Liver (tissue), 8 donors: ENCODE measurements at regions not wholly inside any gene's neighbourhood (a gene's known extent, or its start where the extent isn't known, plus 50 kb on each side); places are given as distances from the start of the nearest gene placed in this dataset.

Experiments used
- DNase-seq: peaks from one replicate; pipeline ENCODE4 v3.0.0-alpha.2; 2017; ENCODE audit warnings: low spot score
- H3K27ac ChIP-seq, 2 donors: one replicate each; pipeline ENCODE4 v1.7.0; 2013; ENCODE audit warnings: inconsistent platforms in 2 of 2, low read length in 2 of 2, control low read depth in 1 of 2, low read depth in 1 of 2, mild to moderate bottlenecking in 1 of 2
- H3K27me3 ChIP-seq, 4 donors: one replicate each; pipeline versions ENCODE4 v1.6.1 to v1.7.0; 2013; ENCODE audit warnings: low read length in 3 of 4, inconsistent platforms in 1 of 4, mild to moderate bottlenecking in 1 of 4, moderate library complexity in 1 of 4; ENCODE audit not compliant: control insufficient read depth in 4 of 4, insufficient read depth in 4 of 4
- H3K36me3 ChIP-seq, 4 donors: one replicate each; pipeline versions ENCODE4 v1.6.1 to v1.7.0; 2013; ENCODE audit warnings: low read length in 3 of 4, mild to moderate bottlenecking in 3 of 4, low read depth in 1 of 4, moderate library complexity in 1 of 4; ENCODE audit not compliant: control insufficient read depth in 4 of 4, insufficient read depth in 3 of 4
- H3K4me1 ChIP-seq, 4 donors: one replicate each; pipeline versions ENCODE4 v1.6.1 to v1.7.0; 2013; ENCODE audit warnings: low read length in 3 of 4, mild to moderate bottlenecking in 3 of 4, moderate library complexity in 1 of 4; ENCODE audit not compliant: control insufficient read depth in 4 of 4, insufficient read depth in 4 of 4
- H3K4me3 ChIP-seq, 3 donors: one replicate each; pipeline versions ENCODE4 v1.6.1 to v1.7.0; 2013; ENCODE audit warnings: low read length in 3 of 3, control low read depth in 1 of 3, low read depth in 1 of 3, mild to moderate bottlenecking in 1 of 3
- H3K9ac ChIP-seq, 2 donors: one replicate each; pipeline ENCODE4 v1.7.0; 2013; ENCODE audit warnings: low read length in 2 of 2, mild to moderate bottlenecking in 2 of 2, moderate library complexity in 2 of 2, control low read depth in 1 of 2, low read depth in 1 of 2
- H3K9me3 ChIP-seq, 4 donors: one replicate each; pipeline versions ENCODE4 v1.6.1 to v1.7.0; 2013; ENCODE audit warnings: low read length in 3 of 4; ENCODE audit not compliant: control insufficient read depth in 4 of 4
- ATF3 ChIP-seq: IDR thresholded peaks from 2 replicates; pipeline ENCODE4 v1.6.1; 2016; ENCODE audit warnings: antibody characterized with exemption
- EGR1 ChIP-seq, 2 donors: IDR thresholded peaks; 2 replicates each; pipeline ENCODE4 v1.6.1; 2016 to 2018; ENCODE audit warnings: antibody characterized with exemption in 2 of 2, low read depth in 2 of 2
- FOXA1 ChIP-seq: IDR thresholded peaks from 2 replicates; pipeline ENCODE4 v1.6.1; 2016; ENCODE audit warnings: antibody characterized with exemption
- FOXA2 ChIP-seq: IDR thresholded peaks from 2 replicates; pipeline ENCODE4 v1.6.1; 2016; ENCODE audit warnings: antibody characterized with exemption
- GABPA ChIP-seq, 2 donors: IDR thresholded peaks in 1 of 2; conservative IDR thresholded peaks in 1 of 2; 2 replicates each; pipeline ENCODE4 v1.6.1; 2016; ENCODE audit warnings: antibody characterized with exemption in 2 of 2, mild to moderate bottlenecking in 1 of 2, moderate library complexity in 1 of 2
- HNF4A ChIP-seq, 2 donors: conservative IDR thresholded peaks; 2 replicates each; pipeline ENCODE4 v1.6.1; 2016; ENCODE audit warnings: antibody characterized with exemption in 2 of 2, mild to moderate bottlenecking in 2 of 2
- HNF4G ChIP-seq: IDR thresholded peaks from 2 replicates; pipeline ENCODE4 v1.6.1; 2016; ENCODE audit warnings: antibody characterized with exemption
- JUND ChIP-seq, 2 donors: IDR thresholded peaks; 2 replicates each; pipeline ENCODE4 v1.6.1; 2016; ENCODE audit warnings: antibody characterized with exemption in 2 of 2
- NR2F2 ChIP-seq: IDR thresholded peaks from 2 replicates; pipeline ENCODE4 v1.6.1; 2016; ENCODE audit warnings: antibody characterized with exemption
- RAD21 ChIP-seq, 2 donors: IDR thresholded peaks; 2 replicates each; pipeline ENCODE4 v1.6.1; 2016; ENCODE audit warnings: antibody characterized with exemption in 2 of 2, mild to moderate bottlenecking in 2 of 2
- RXRA ChIP-seq, 2 donors: IDR thresholded peaks; 2 replicates each; pipeline ENCODE4 v1.6.1; 2017 to 2018; ENCODE audit warnings: antibody characterized with exemption in 2 of 2, mild to moderate bottlenecking in 1 of 2
- SP1 ChIP-seq: IDR thresholded peaks from 2 replicates; pipeline ENCODE4 v1.6.1; 2018; ENCODE audit warnings: antibody characterized with exemption, mild to moderate bottlenecking
- TAF1 ChIP-seq: conservative IDR thresholded peaks from 2 replicates; pipeline ENCODE4 v1.6.1; 2016; ENCODE audit warnings: antibody characterized with exemption, mild to moderate bottlenecking
- YY1 ChIP-seq: IDR thresholded peaks from 2 replicates; pipeline ENCODE4 v1.6.1; 2016; ENCODE audit warnings: antibody characterized with exemption, mild to moderate bottlenecking
- ZBTB33 ChIP-seq: IDR thresholded peaks from 2 replicates; pipeline ENCODE4 v1.6.1; 2016; ENCODE audit warnings: antibody characterized with exemption
- WGBS: extraction: QIAGEN DNeasy Blood & Tissue Kit; methylation state at CpG from one replicate; pipeline ENCODE4 v1.1.7; 2013; 5-methylcytosine and 5-hydroxymethylcytosine counted together
- TF ChIP-seq, protein P1 (sequence below): fragments of 150-350 bp; IDR thresholded peaks from 2 replicates; pipeline ENCODE4 v1.5.1; 2017; ENCODE audit warnings: improper control_type of control experiment, low read depth, low read length; ENCODE audit not compliant: missing input control
- TF ChIP-seq, protein P2 (sequence below): IDR thresholded peaks from 2 replicates; pipeline ENCODE4 v1.6.1; 2016; ENCODE audit warnings: antibody characterized with exemption, mild to moderate bottlenecking
- TF ChIP-seq, protein P3 (sequence below): IDR thresholded peaks from 2 replicates; pipeline ENCODE4 v1.6.1; 2016; ENCODE audit warnings: antibody characterized with exemption
- donor health status: healthy.
- donor health status: healthy.
- donor health status: healthy.
- donor health status: healthy.
- donor health status: healthy.

- Histone ChIP-seq H3K9me3 (no peaks in the 10 kb centered on the region), H3K4me1 (no peaks in the 10 kb centered on the region), H3K9ac (no peak overlapping the region), H3K4me3 (no peak overlapping the region), H3K27ac (no peak overlapping the region), H3K36me3 (no peaks in the 10 kb centered on the region), H3K27me3 (no peaks in the 10 kb centered on the region)
- no peak for DNase-seq
- no peak for TF ChIP-seq HNF4G
- no peak for TF ChIP-seq FOXA1
- no peak for TF ChIP-seq ZBTB33
- no peak for TF ChIP-seq FOXA2
- WGBS, result 42% methylated on average over 1 of the region's 1 CpG
These were observed 220.7 kb downstream of the IKZF2 start for GRCh38 chr2:212930556-212931260.

DNA sequence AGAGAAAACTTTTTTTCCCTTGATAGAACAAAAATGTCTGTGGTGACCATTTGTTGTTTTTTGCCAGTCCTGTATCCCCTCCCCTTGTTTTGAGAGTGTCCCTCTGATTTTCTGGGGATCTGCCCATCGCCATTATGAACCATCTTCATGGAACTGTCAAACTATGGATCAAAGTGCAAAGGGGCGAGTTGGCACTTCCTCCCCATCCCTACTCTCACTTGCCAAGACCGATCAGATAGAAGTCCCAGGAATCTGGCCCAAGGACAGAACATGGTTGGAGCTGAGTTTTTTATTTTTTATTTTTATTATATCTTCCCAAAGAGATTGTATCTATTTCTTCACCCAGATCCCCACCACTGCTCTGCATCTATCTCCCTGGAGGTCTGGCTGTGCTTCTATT is 221.4 kb downstream of the IKZF2 start:
- no peak overlapping the region for H3K27ac ChIP-seq
- 74% methylated on average over 3 of the region's 3 CpGs for WGBS
- no peaks in the 10 kb centered on the region for H3K4me1 ChIP-seq
- no peaks in the 10 kb centered on the region for H3K27me3 ChIP-seq
- no peak for TF ChIP-seq RAD21 (IDR thresholded peaks at IDR 0.05)
- no peak for TF ChIP-seq ZBTB33
- TF ChIP-seq EGR1 (IDR thresholded peaks at IDR 0.05; ENCODE audit: low read depth in 2 of 2), result no peak
- TF ChIP-seq JUND (IDR thresholded peaks at IDR 0.05), result no peak
- TF ChIP-seq YY1, result no peak
- no peak for TF ChIP-seq NR2F2
- TF ChIP-seq, protein P1, sequence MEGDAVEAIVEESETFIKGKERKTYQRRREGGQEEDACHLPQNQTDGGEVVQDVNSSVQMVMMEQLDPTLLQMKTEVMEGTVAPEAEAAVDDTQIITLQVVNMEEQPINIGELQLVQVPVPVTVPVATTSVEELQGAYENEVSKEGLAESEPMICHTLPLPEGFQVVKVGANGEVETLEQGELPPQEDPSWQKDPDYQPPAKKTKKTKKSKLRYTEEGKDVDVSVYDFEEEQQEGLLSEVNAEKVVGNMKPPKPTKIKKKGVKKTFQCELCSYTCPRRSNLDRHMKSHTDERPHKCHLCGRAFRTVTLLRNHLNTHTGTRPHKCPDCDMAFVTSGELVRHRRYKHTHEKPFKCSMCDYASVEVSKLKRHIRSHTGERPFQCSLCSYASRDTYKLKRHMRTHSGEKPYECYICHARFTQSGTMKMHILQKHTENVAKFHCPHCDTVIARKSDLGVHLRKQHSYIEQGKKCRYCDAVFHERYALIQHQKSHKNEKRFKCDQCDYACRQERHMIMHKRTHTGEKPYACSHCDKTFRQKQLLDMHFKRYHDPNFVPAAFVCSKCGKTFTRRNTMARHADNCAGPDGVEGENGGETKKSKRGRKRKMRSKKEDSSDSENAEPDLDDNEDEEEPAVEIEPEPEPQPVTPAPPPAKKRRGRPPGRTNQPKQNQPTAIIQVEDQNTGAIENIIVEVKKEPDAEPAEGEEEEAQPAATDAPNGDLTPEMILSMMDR, result no peak
- no peak for TF ChIP-seq GABPA (IDR thresholded peaks at IDR 0.05 in 1 of 2, conservative IDR thresholded peaks at IDR 0.05 in 1 of 2)
- TF ChIP-seq RXRA (IDR thresholded peaks at IDR 0.05), result no peak
- TF ChIP-seq HNF4A (conservative IDR thresholded peaks at IDR 0.05), result no peak
- TF ChIP-seq, protein P2, sequence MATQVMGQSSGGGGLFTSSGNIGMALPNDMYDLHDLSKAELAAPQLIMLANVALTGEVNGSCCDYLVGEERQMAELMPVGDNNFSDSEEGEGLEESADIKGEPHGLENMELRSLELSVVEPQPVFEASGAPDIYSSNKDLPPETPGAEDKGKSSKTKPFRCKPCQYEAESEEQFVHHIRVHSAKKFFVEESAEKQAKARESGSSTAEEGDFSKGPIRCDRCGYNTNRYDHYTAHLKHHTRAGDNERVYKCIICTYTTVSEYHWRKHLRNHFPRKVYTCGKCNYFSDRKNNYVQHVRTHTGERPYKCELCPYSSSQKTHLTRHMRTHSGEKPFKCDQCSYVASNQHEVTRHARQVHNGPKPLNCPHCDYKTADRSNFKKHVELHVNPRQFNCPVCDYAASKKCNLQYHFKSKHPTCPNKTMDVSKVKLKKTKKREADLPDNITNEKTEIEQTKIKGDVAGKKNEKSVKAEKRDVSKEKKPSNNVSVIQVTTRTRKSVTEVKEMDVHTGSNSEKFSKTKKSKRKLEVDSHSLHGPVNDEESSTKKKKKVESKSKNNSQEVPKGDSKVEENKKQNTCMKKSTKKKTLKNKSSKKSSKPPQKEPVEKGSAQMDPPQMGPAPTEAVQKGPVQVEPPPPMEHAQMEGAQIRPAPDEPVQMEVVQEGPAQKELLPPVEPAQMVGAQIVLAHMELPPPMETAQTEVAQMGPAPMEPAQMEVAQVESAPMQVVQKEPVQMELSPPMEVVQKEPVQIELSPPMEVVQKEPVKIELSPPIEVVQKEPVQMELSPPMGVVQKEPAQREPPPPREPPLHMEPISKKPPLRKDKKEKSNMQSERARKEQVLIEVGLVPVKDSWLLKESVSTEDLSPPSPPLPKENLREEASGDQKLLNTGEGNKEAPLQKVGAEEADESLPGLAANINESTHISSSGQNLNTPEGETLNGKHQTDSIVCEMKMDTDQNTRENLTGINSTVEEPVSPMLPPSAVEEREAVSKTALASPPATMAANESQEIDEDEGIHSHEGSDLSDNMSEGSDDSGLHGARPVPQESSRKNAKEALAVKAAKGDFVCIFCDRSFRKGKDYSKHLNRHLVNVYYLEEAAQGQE, result no peak
- no peak for TF ChIP-seq FOXA2
- TF ChIP-seq, protein P3, sequence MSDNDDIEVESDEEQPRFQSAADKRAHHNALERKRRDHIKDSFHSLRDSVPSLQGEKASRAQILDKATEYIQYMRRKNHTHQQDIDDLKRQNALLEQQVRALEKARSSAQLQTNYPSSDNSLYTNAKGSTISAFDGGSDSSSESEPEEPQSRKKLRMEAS, result no peak
- TF ChIP-seq SP1, result no peak
- TF ChIP-seq FOXA1, result no peak
- no peak for TF ChIP-seq ATF3
- TF ChIP-seq HNF4G, result no peak
- no peak for TF ChIP-seq TAF1
- no peak overlapping the region for H3K9ac ChIP-seq
- no peaks in the 10 kb centered on the region for H3K9me3 ChIP-seq
- no peak overlapping the region for H3K4me3 ChIP-seq
- H3K36me3 ChIP-seq, result no peaks in the 10 kb centered on the region
- no peak for DNase-seq
